MM.1S (cell line): ENCODE measurements at regions not wholly inside any gene's neighbourhood (a gene's known extent, or its start where the extent isn't known, plus 50 kb on each side); places are given as distances from the start of the nearest gene placed in this dataset.
"Not testable (repeated sequence)": the region's sequence is repeated elsewhere in the genome, so short reads cannot be mapped to it uniquely, and the experiment has no call there.

Experiments
- DNase-seq: peaks from one replicate; pipeline ENCODE4 v3.0.0-alpha.2; 2015
- H2AFZ ChIP-seq: fragments of 300-600 bp; sonication (generic); 2 replicates; pipeline ENCODE4 v1.6.0; 2016; ENCODE audit warnings: antibody characterized with exemption, low read length
- H3F3A ChIP-seq: fragments of 300-600 bp; sonication (generic); 2 replicates; pipeline ENCODE4 v1.6.1; 2016; ENCODE audit warnings: mild to moderate bottlenecking, antibody characterized with exemption, low read length, moderate library complexity, mixed read lengths; ENCODE audit not compliant: insufficient read depth
- H3K27ac ChIP-seq: fragments of 300-600 bp; sonication (generic); 2 replicates; pipeline ENCODE4 v1.5.1; 2016; ENCODE audit warnings: mild to moderate bottlenecking, low read length
- H3K27me3 ChIP-seq: fragments of 300-600 bp; sonication (generic); replicated peaks from 2 replicates; pipeline ENCODE4 v1.6.0; 2016; ENCODE audit warnings: low read length; ENCODE audit not compliant: insufficient read depth
- H3K36me3 ChIP-seq: fragments of 300-600 bp; sonication (generic); replicated peaks from 2 replicates; pipeline ENCODE4 v1.6.1; 2016; ENCODE audit warnings: mild to moderate bottlenecking, low read length, mixed read lengths; ENCODE audit not compliant: insufficient read depth
- H3K4me1 ChIP-seq: fragments of 300-600 bp; sonication (generic); 2 replicates; pipeline ENCODE4 v1.6.1; 2016; ENCODE audit warnings: low read length, mixed read lengths
- H3K4me2 ChIP-seq: fragments of 300-600 bp; sonication (generic); 2 replicates; pipeline ENCODE4 v1.6.0; 2016; ENCODE audit warnings: low read depth, low read length
- H3K4me3 ChIP-seq: fragments of 300-600 bp; sonication (generic); 2 replicates; pipeline ENCODE4 v1.5.1; 2016; ENCODE audit warnings: low read length, mixed read lengths
- H3K79me2 ChIP-seq: fragments of 300-600 bp; sonication (generic); 2 replicates; pipeline ENCODE4 v1.6.1; 2016; ENCODE audit warnings: mixed run types, low read length, mixed read lengths
- H3K9ac ChIP-seq: fragments of 300-600 bp; sonication (generic); 2 replicates; pipeline ENCODE4 v1.6.1; 2016; ENCODE audit warnings: low read length, mixed read lengths
- H3K9me2 ChIP-seq: fragments of 300-600 bp; sonication (generic); replicated peaks from 2 replicates; pipeline ENCODE4 v1.6.1; 2016; ENCODE audit warnings: mild to moderate bottlenecking, low read length, mixed read lengths; ENCODE audit not compliant: insufficient read depth
- H3K9me3 ChIP-seq: fragments of 300-600 bp; sonication (generic); replicated peaks from 2 replicates; pipeline ENCODE4 v1.6.1; 2016; ENCODE audit warnings: mild to moderate bottlenecking, low read length, mixed read lengths; ENCODE audit not compliant: insufficient read depth
- H4K20me1 ChIP-seq: fragments of 300-600 bp; sonication (generic); 2 replicates; pipeline ENCODE4 v1.6.1; 2016; ENCODE audit warnings: mild to moderate bottlenecking, low read length, moderate library complexity, mixed read lengths; ENCODE audit not compliant: insufficient read depth
- CTCF ChIP-seq: fragments of 300-600 bp; sonication (generic); IDR thresholded peaks from 2 replicates; pipeline ENCODE4 v1.5.1; 2016; ENCODE audit warnings: antibody characterized with exemption, low read length, mixed read lengths
- EZH2 ChIP-seq: fragments of 300-600 bp; sonication (generic); optimal IDR thresholded peaks from 2 replicates; pipeline ENCODE3; 2017; ENCODE audit warnings: low read depth, mild to moderate bottlenecking, antibody characterized with exemption, low read length, mixed read lengths
- EZH2phosphoT487 ChIP-seq: fragments of 300-600 bp; sonication (generic); IDR thresholded peaks from 2 replicates; pipeline ENCODE4 v1.6.1; 2018; ENCODE audit warnings: antibody characterized with exemption, low read length

DNA sequence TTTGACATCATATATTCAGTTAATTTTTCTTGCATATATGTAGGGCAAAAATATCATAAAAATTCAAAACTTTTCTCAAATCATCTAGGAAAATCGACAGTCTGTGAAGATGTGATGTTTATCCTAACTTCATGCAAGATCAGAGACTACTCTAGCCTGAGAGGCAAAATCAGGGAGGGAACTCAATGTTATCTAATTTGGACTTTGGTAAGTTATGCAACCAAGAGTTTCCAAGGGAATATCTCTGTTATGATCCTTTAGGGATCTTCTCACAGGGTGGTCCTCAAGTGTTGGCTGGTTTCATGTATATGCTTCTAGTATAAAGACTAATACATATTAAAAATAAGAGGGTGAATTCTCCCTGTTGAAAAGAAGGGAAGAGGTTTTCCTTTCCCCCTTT, 723.9 kb downstream of the KHDRBS2 start:
- Histone ChIP-seq H3K4me3 (no peak overlapping the region), H3K9ac (no peak overlapping the region), H3K36me3 (no peaks in the 10 kb centered on the region), H4K20me1 (no peaks in the 10 kb centered on the region), H3F3A (no peaks in the 10 kb centered on the region), H2AFZ (no peak overlapping the region), H3K4me1 (no peaks in the 10 kb centered on the region), H3K27me3 (no peaks in the 10 kb centered on the region), H3K27ac (no peak overlapping the region), H3K79me2 (no peaks in the 10 kb centered on the region), H3K9me2 (no peaks in the 10 kb centered on the region), H3K4me2 (no peak overlapping the region), H3K9me3 (no peaks in the 10 kb centered on the region)
- no peak for DNase-seq
- no peak for TF ChIP-seq EZH2
- TF ChIP-seq CTCF = no peak
- no peak for TF ChIP-seq EZH2phosphoT487

DNA sequence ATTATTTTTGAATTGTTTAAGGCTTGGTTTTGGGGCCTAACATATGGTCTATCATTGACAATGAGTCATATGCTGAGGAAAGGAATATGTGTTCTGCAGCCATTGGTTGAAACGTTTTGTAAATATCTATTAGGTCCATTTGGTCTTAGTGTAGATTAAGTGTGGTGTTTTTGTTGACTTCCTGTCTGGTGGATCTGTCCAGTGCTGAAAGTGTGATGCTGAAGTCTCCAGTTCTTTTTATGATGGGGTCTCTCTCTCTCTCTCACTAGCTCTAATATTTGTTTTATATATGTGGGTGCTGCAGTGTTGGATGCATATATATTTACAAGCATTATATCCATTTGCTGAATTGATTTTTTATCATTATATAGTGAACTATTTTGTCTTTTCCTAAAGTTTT, 727.2 kb downstream of the KHDRBS2 start:
- TF ChIP-seq EZH2 (no peak), EZH2phosphoT487 (no peak), CTCF (no peak)
- no peaks in the 10 kb centered on the region for H3F3A ChIP-seq
- H3K79me2 ChIP-seq = no peaks in the 10 kb centered on the region
- H2AFZ ChIP-seq = no peak overlapping the region
- no peaks in the 10 kb centered on the region for H4K20me1 ChIP-seq
- H3K9me2 ChIP-seq = no peaks in the 10 kb centered on the region
- no peaks in the 10 kb centered on the region for H3K4me1 ChIP-seq
- no peak overlapping the region for H3K9ac ChIP-seq
- H3K9me3 ChIP-seq = no peaks in the 10 kb centered on the region; the same call in 1 of the 2 replicates
- H3K27me3 ChIP-seq = no peaks in the 10 kb centered on the region
- H3K4me3 ChIP-seq = no peak overlapping the region
- DNase-seq = no peak
- H3K4me2 ChIP-seq = no peak overlapping the region
- no peaks in the 10 kb centered on the region for H3K36me3 ChIP-seq
- H3K27ac ChIP-seq = no peak overlapping the region

- Histone ChIP-seq H3K9me3 (no peaks in the 10 kb centered on the region; the same call in 1 of the 2 replicates), H3K9me2 (no peaks in the 10 kb centered on the region), H3K9ac (no peak overlapping the region), H3F3A (no peaks in the 10 kb centered on the region), H3K79me2 (no peaks in the 10 kb centered on the region), H3K36me3 (no peaks in the 10 kb centered on the region), H2AFZ (no peak overlapping the region), H4K20me1 (no peaks in the 10 kb centered on the region), H3K27ac (no peak overlapping the region), H3K27me3 (no peaks in the 10 kb centered on the region), H3K4me3 (no peak overlapping the region), H3K4me1 (no peaks in the 10 kb centered on the region), H3K4me2 (no peak overlapping the region)
- DNase-seq = no peak
- no peak for TF ChIP-seq EZH2
These were observed 730.0 kb downstream of the KHDRBS2 start for GRCh38 chr6:61555993-61556392.

DNA sequence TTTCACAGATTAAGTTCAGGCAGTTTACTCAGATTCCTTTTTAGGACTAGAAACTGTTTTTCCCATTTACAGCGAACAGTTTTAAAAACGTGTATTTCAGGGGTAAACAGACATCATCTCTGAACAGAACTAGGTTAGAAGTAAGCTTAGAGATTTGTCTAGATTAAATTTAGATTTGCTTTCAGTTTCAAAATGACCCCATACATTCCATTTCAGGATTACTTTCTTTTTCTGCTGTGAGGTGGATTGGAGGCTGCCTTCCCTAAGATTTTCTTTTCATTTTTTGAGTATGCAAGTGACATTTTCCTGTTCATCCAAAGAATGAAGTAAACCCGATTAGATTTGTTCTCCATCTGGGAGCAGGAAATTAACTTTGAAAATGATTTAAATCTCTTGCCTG, 747.2 kb downstream of the KHDRBS2 start:
- peak overlapping the region; percentile 59 for H3K4me2 ChIP-seq
- H3K36me3 ChIP-seq = no peaks in the 10 kb centered on the region
- H2AFZ ChIP-seq = peak overlapping the region; percentile 33
- no peaks in the 10 kb centered on the region for H4K20me1 ChIP-seq
- no peaks in the 10 kb centered on the region for H3K27me3 ChIP-seq
- DNase-seq = peak; percentile 63
- peak overlapping the region; percentile 72 for H3K27ac ChIP-seq
- no peaks in the 10 kb centered on the region for H3K79me2 ChIP-seq
- no peaks in the 10 kb centered on the region for H3K9me2 ChIP-seq
- peaks cover 6% of the 10 kb centered on the region; the same call in 1 of the 2 replicates for H3F3A ChIP-seq
- H3K4me1 ChIP-seq = peaks cover 6% of the 10 kb centered on the region
- H3K9ac ChIP-seq = peak overlapping the region; percentile 11; the same call in 1 of the 2 replicates
- no peaks in the 10 kb centered on the region for H3K9me3 ChIP-seq
- H3K4me3 ChIP-seq = peak overlapping the region; percentile 39
- TF ChIP-seq EZH2 (no peak), CTCF (no peak), EZH2phosphoT487 (no peak)

GRCh38 chr6:61532749-61533148, 753.3 kb downstream of the KHDRBS2 start:
- H4K20me1 ChIP-seq, H3K79me2 ChIP-seq, H2AFZ ChIP-seq, H3K4me2 ChIP-seq, H3K9me2 ChIP-seq, H3K36me3 ChIP-seq, H3F3A ChIP-seq, H3K4me3 ChIP-seq, H3K27me3 ChIP-seq, H3K9me3 ChIP-seq, H3K27ac ChIP-seq, H3K9ac ChIP-seq, DNase-seq, H3K4me1 ChIP-seq: not testable (repeated sequence)
